NCI-H1048 (cell line): ENCODE measurements at regions not wholly inside any gene's neighbourhood (a gene's known extent, or its start where the extent isn't known, plus 50 kb on each side); places are given as distances from the start of the nearest gene placed in this dataset.

Experiments
- DNase-seq: peaks from one replicate; lab custom pipeline; 2025; lab: John Stamatoyannopoulos, UW

DNA sequence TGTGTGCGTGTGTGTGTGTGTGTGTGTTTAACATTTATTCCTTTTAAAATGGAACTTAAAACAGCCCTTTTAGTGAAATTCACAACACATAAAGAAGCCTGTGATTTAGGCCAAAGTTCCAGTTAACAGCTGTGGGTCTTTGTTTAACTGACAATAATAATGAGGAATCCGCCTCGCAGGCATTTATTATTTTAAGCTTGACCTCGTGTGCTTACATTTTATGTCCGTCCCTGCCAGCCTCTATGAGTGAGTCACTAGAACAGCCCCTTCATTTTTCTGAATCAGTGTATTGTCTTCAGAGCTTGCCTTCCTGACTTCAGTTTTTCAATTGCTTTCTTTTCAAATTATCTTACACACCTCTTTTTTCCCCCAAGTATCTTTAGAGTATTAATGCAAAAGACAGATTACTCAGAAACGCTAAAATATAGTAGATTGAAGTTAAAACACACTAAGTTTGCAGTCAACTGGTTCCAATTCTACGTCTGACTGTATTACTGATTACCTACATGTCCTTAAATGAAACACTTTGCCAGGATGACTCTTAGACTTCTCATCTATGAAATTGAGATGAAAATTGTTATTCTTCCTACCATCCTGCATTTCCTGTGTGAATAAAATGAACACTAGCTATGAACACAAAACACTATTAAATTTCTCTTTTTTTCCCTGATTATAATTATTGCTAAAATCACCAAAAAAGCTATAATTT, 319.6 kb upstream of the HS3ST1 start:
- no peak for DNase-seq

DNA sequence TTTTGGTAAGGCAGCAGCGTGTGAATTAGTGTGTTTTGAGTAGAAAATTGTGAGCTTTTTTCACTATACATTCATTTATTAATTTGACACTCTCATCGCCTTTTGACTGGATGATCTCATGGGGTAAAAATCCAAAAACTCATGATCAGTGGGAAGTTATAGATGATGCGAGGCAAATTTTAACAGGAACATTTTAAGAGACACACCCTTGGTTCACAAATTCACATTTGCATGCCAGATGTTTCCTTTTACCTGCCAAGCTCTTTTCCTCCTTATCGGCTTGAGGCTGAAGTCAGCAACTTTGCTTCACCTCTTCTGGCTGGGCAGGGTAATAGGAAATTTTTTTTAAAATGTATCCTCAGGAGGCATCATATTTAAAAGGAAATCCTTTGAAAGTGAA, 318.0 kb upstream of the HS3ST1 start:
- DNase-seq: no peak

GRCh38 chr4:11743976-11744375, 315.3 kb upstream of the HS3ST1 start:
- DNase-seq: no peak

DNA sequence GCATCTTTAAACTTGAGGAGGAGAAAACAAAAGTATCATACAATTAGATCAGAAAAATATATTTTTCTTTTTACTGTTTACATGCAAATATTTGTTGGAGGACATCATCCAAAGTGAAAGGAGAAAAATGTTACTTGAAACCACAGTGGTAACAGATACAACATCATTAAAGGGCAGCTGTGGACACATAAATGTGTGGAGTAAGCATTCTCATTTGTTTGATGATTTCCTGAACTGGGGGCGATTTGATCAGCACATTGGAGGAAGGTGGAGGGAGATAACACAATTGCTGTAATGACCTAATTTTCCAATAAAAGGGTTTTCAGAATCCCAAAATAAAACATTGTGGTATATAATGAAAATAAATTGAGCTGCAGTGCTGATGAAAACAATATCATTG, 314.5 kb upstream of the HS3ST1 start:
- no peak for DNase-seq

GRCh38 chr4:11741190-11741652, 312.5 kb upstream of the HS3ST1 start:
- no peak for DNase-seq

DNA sequence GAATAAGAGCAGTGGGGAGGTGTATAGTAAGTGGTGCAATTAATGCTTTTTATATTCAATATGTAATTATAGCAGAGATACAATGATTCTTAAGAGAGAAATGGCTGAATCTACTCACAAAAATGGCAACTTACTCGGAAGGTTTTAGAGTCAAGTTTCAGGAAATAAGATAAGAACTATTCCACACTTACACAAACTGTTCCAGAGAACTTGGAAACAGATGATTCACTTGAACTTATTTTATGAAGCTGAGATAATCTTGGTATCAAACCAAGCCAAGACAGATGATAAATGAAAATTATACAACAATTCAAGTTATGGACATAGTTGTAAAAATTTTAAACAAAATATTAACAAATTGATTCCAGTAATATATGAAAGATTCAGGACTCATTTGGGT, 311.3 kb upstream of the HS3ST1 start:
- DNase-seq: no peak

DNA sequence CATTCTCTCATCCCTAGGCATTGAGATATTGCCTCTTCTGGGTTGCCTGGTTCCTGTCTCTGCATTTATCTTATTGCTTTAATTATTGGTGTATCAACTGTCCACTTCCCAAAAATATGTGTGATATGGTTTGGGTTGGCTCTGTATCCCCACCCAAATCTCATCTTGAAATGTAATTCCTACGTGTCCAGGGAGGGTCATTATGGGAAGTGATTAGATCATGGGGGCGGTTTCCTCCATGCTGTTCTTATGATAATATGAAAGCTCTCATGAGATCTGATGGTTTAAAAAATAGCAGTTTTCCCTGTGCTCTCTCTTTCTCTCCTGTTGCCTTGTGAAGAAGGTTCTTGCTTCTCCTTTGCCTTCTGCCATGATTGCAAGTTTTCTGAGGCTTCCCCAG, 308.3 kb upstream of the HS3ST1 start:
- DNase-seq: no peak

DNA sequence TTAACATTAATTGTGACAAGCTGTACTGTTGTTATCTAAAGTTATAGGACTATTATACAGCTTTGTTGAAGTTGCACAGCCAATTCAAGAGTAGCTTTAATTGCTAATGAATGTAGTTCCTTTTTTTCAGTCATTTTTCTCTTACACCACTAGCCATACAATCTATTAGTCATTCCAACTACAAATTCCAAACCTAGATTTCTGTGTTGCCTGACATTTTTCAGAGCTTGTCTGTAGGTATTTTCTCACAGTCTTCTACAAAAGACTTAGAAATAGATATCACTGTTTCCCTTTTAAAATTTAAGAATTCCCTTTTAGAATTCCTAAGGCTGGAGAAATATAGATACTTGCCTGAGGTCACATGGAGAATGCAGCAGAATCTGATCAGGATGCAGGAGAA, 307.0 kb upstream of the HS3ST1 start:
- DNase-seq: no peak

- DNase-seq: no peak
Observed at GRCh38 chr4:11732155-11732554, 303.5 kb upstream of the HS3ST1 start.

GRCh38 chr4:11730545-11730944, 301.9 kb upstream of the HS3ST1 start:
- DNase-seq: no peak

- no peak for DNase-seq
Observed at GRCh38 chr4:11729548-11729947, 300.9 kb upstream of the HS3ST1 start.

DNA sequence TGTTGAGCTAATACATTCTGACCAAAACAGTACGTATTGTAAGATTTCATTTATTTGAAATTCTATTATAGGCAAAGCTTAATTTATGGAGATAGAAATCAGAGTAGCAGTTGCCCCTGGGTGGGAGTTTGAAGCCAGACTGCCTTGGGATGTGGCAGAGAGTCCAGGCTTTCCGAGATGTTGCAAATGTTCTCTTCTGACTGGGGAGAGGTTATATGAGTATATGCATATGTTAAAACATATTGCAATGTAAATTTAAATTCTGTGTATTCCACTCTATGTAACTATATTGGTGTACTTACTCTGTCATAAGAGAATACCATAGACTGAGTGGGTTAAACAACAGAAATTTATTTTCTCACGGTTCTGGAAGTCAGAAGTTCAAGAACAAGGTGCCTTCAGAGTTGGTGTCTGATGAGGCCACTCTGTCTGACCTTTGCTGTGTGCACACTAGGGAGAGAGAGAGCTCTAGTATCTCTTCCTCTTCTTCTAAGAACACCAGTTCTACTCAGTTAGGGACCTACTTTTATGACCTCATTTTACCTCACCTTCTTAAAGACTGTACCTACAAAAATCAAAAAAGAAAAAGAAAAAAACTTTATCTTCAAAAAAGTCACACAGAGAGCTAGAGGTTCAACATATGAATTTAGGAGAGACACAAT, 299.3 kb upstream of the HS3ST1 start:
- no peak for DNase-seq

- no peak for DNase-seq
Observed at GRCh38 chr4:11724731-11725130, 296.0 kb upstream of the HS3ST1 start.

GRCh38 chr4:11722223-11722622, 293.5 kb upstream of the HS3ST1 start:
- DNase-seq: no peak

DNA sequence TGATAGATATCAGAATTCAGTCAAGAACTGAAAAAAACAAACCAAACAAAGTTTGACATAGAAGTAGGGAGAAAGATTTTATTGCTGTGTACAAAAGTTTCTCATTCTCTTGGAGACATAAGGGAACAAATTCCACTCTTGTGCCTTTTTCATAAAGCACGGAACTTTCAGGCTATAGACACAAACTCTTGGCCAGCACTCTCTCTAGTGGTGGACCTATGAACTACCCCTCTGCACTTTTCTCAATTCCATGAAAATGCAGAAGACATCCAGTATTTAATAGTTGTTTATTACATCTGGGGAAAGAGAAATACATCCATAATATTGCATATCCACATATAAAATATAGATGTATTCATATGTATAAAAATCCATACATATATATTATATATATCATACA, 291.6 kb upstream of the HS3ST1 start:
- no peak for DNase-seq

DNA sequence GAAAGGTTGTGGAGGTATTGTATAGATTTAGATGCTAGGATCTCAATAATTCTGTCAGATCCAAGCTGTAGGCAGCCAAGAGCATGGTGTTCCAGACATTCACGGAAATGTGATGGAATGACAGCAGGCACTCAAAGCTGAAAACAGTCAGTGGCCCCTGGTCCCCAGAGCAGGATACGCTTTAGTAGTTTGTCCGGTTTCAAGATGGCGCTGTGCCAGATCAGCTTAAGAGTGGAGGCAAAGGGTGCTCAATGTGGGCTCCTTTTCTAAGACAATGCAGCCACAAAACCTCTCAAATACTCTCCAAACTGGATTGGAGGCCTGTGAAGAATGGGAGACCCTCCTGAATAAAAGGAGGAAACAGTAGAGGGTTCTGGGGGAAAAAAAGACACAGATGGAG, 291.2 kb upstream of the HS3ST1 start:
- DNase-seq: no peak

GRCh38 chr4:11715753-11716521, 287.2 kb upstream of the HS3ST1 start:
- DNase-seq: no peak

GRCh38 chr4:11710453-11711093, 281.9 kb upstream of the HS3ST1 start:
- DNase-seq: no peak

DNA sequence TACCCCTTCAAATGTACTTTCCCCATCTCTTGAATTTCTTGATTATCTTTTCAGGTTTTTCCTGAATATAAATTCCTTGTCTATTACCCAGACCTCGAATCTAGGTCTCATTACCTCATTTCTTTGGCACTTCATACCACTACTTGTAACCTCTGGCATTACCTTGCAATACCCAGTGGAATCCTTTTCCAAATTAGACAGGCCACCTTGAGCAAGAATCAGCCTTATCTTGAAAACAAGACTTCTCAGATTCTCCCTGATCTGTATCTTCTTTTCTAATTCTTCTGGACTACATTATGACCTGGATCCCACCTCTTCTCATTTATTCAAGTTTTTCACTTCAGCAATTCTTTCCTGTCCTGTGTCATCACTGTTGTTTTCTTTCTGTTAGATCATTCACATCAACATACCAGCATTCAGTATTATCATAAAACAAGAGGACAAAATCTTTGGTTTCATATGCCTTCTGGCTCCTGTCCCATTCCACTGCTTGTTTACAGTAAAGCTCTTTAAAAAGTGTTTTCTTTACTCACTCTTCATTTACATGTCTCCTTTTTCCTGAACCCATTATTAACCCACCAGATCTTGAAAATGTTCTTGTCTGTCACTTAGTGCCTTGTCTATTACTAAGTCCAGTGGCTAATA, 275.6 kb upstream of the HS3ST1 start:
- no peak for DNase-seq

DNA sequence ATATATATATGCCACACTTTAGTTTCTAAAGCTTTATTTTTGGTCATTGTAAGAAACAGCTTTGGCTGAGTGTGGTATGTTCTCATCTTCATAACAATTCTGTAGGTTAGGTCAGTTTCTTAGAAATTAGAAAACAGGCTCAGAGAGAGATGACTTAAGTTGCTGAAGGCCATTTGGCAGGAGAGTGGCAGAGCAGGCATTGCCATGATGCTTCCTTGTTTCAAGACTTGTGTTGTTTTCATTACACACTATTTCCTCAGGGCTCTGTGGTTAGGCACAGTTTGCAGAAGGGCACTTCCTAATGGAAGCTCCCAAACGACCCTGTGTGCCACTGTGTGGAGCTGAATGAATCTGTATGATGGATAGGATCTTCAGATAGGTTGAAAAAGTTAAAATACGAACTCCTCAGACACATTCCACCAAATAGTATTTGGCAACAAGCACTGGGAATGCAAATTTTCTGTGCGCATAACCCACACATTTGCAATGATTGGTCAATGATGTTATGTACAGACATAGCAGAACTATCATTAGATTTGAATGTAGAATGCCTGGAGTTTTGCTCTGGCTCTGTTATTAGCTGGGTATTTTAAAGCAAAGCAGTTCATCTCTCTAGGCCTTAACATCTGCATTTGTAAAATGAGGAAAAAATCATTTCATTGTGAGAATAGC, 274.3 kb upstream of the HS3ST1 start:
- no peak for DNase-seq

GRCh38 chr4:11701966-11702725, 273.5 kb upstream of the HS3ST1 start:
- no peak for DNase-seq
